ENCODE measurements at regions not wholly inside any gene's neighbourhood (a gene's known extent, or its start where the extent isn't known, plus 50 kb on each side); places are given as distances from the start of the nearest gene placed in this dataset.

DNA sequence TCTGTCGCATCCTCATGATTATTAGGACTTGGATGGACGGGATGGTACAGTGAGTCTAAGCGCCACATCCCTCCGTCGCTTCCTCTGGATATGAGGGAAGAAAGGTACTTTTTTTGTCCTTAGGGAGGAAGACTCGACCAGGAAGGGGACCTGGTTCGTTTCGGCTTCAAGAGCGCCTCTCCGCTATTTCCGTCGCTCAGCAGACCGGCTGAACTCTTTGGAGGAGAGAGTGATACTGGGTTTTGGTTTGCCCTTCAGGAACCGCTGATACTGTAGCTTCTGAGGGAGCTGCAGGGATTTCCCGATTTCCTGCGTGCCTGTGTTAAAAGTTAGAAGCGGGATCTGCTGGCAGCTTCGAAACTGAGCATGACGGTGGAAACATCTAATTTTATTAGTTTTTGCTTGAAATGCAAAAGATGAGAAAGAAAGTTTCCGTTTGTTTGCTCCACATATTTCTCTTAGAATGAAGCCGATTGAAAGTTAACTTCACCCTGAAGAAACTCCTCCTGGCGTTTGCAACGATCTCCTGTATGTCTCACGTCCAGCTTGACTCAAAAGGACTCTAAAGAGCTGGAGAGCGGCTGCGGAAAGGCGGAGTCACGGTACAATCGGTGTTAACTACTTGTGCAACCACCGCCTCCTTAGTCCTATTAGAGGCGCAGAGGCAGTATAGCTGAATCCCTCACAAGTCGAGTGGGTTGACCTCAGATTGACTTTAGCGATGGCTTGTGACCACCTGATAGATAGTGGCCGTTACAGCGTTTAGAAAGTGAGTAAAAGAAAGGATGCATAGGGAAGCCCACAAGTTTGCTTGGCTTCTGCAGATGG is 129.4 kb downstream of the TRIM27 start:
- TF ChIP-seq CTCF (IDR thresholded peaks at IDR 0.05; ENCODE audit: insufficient read depth, low read depth, low read length), result no peak
- TF ChIP-seq EZH2 (IDR thresholded peaks at IDR 0.05; ENCODE audit: insufficient read depth, low read length), result no peak
